ENCODE measurements at regions not wholly inside any gene's neighbourhood (a gene's known extent, or its start where the extent isn't known, plus 50 kb on each side); places are given as distances from the start of the nearest gene placed in this dataset.

DNA sequence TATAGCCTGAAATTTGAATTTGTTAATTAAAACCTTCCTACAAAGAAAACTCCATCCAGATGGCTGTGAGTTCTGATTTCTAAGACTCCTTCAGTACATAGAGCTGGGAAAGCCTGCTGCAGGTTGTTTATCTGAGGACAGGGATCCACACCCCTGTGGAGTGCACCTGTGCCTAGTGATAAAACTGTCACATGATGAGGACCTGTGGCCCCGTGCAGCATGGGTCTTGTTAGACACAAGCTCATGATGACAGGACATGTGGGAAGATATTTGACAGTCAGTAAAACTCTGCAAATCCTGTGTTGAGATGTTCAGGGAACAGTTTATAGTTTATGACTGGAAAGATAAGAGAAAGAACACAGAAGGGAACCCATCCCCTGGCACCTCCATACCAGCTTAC, 133.2 kb upstream of the TMEM18 start:
- ATAC-seq (replicated peaks): no peak
- H3K9me3 Mint-ChIP-seq: no peaks in the 10 kb centered on the region
- H3K4me3 Mint-ChIP-seq: no peak overlapping the region
- no peaks in the 10 kb centered on the region for H3K4me1 Mint-ChIP-seq
- no peak overlapping the region for H3K27ac Mint-ChIP-seq
- no peaks in the 10 kb centered on the region for H3K27me3 Mint-ChIP-seq
- H3K36me3 Mint-ChIP-seq (ENCODE audit: low read depth): no peaks in the 10 kb centered on the region

DNA sequence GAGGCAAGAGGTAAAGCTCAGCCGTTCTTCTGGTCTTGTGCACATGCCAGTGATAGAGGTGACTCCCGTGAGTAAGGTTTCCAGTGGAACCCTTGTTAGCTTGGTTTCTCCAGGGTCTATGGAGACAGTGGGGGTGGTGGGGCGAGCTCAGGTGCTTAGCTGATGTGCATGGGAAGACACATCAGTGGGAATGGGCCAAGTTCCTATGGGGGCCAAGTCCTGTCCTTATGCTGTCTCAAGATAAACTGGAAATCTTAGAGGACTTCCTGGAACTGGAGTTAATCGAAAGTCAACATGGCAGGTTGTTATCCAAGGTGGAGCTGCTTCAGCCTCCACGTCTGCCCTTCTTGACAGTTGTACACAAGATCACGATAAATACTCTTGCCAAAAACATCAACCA, 130.1 kb upstream of the TMEM18 start:
- Mint-ChIP-seq H3K36me3 (ENCODE audit: low read depth) (no peaks in the 10 kb centered on the region), H3K4me3 (no peak overlapping the region), H3K27ac (no peak overlapping the region), H3K9me3 (no peaks in the 10 kb centered on the region), H3K4me1 (no peaks in the 10 kb centered on the region), H3K27me3 (no peaks in the 10 kb centered on the region)
- no peak for ATAC-seq (replicated peaks)

DNA sequence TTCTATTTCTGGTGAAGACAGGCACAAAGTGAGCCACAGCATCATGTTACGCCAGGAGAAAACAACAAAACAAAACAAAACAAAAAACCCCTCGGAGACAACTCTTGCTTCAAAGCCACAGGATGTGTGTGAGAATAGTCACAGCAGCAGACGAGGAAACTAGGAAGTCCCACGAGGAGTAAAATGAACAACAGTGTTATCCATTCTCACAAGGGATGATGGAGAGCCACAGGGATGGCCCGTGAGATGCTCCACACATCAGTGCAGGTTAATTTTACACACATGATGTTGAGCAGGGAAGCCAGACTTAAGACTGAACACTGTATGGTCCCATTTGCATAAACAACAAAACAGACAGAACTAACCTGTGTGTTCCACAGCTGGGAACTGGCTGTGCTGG, 128.5 kb upstream of the TMEM18 start:
- Mint-ChIP-seq H3K4me3 (no peak overlapping the region), H3K36me3 (ENCODE audit: low read depth) (no peaks in the 10 kb centered on the region), H3K27ac (no peak overlapping the region), H3K27me3 (no peaks in the 10 kb centered on the region), H3K9me3 (no peaks in the 10 kb centered on the region), H3K4me1 (no peaks in the 10 kb centered on the region)
- no peak for ATAC-seq (replicated peaks)

DNA sequence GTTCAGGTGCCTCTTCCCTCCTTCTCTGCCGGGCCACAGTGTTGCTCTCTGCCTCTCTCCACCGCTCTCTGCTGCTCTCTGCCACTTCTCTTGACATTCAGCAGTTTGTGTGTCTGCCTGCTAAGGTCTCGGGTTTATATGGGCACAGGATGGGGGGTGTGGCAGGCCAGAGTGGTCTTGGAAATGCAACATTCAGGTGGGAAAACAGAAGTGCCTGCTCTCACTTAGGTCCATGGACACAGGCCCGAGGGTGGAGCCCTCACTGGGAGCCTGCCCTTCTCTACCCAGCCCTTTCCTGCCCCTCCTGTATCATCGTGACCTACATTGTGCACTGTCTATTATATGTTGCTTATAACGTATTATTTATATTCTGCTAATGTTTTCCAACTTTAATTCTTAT, 120.8 kb upstream of the TMEM18 start:
- Mint-ChIP-seq H3K9me3 (no peaks in the 10 kb centered on the region), H3K27me3 (no peaks in the 10 kb centered on the region), H3K4me3 (no peak overlapping the region), H3K4me1 (no peaks in the 10 kb centered on the region), H3K36me3 (ENCODE audit: low read depth) (no peaks in the 10 kb centered on the region), H3K27ac (no peak overlapping the region)
- no peak for ATAC-seq (replicated peaks)

DNA sequence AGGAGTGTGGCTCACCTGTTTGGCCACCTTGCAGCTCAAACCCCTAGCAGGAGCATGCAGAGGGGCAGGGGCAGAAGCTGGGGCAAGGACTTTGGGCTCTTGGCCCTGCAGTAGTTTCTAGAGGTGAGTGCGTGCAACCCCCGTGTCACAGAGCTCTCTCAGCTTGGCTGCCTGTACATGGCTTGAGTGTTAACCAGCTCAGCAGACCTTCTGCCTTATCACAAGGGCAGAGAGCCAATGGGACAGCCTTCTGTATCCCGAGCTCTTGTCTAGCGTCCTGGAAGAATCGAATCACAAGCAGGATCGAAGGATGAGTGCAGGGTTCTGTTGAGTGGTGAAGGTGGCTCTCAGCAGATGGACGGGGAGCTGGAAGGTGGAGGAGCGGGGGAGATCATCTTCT, 120.3 kb upstream of the TMEM18 start:
- Mint-ChIP-seq H3K4me3 (no peak overlapping the region), H3K4me1 (no peaks in the 10 kb centered on the region), H3K27ac (no peak overlapping the region), H3K27me3 (no peaks in the 10 kb centered on the region), H3K36me3 (ENCODE audit: low read depth) (no peaks in the 10 kb centered on the region), H3K9me3 (no peaks in the 10 kb centered on the region)
- ATAC-seq (replicated peaks): no peak

DNA sequence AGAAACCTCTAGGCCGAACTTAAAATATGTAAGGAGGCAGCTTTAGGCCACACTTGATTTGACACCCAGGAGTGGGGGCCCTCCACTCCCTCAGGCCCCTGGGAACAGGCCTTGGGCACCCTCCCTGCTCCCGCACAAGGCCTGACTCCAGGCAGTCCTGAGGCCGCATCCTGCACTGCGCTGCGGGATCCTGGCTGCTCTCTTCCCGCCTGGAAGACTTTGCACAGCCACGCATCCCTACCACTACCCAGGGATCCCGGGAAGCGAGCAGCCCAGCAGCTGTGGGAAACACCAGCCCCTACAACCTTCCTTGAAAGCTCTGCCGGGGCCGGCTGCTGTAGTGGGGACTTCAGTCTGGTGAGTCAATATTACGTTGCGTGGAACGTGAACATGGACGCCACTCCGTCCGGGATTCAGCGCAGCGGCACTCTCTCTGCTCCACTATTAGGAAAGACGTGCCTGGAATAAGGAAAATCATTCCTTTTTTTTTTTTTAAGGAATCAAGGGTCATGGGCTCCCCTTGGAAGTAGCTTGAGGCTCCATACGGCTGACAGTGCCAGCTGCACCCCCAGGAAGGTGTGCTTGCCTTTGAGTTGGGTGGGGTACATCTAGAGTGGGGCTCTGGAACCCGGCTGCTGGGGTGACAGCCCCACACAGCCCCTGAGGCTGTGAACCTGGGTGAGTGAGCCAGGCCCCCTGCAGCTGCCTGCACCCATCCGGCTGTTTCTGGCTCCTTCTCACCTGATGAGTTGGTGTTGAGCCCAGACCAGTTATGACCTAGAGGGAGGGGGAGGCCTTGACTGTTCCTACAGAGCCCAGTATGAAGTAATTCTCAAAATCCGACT, 119.2 kb upstream of the TMEM18 start:
- Mint-ChIP-seq H3K27me3 (no peaks in the 10 kb centered on the region), H3K9me3 (peaks cover 4% of the 10 kb centered on the region), H3K27ac (no peak overlapping the region)

DNA sequence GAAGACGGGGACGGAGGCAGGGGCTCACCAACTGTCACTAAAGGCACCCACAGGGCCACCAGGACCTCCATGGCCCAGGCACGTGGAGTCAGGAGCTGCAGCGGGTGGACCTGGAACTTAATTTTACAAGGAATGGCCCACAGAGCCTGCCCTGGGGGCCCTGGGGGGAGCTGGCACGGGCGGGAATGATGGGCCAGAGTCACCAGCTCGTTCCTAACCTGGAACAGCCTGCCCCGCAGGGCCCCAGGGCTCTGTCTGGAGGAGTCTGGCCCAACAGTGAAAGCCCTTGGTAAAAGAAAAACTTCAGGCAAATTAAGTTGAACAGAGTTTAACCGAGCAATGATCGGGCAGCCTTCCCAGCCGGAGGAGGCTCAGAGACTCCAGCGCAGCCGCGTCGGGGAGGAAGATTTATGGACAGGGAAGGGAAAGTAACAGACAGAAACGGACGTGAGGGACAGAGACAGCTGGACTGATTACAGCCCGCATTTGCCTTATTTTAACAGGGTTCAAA, 118.4 kb upstream of the TMEM18 start:
- no peak for ATAC-seq (replicated peaks)
- H3K27me3 Mint-ChIP-seq: no peaks in the 10 kb centered on the region
- H3K27ac Mint-ChIP-seq: no peak overlapping the region
- no peaks in the 10 kb centered on the region for H3K4me1 Mint-ChIP-seq
- H3K36me3 Mint-ChIP-seq (ENCODE audit: low read depth): no peaks in the 10 kb centered on the region
- H3K9me3 Mint-ChIP-seq: peaks cover 4% of the 10 kb centered on the region
- H3K4me3 Mint-ChIP-seq: no peak overlapping the region

More for the DNA sequence above, 119.2 kb upstream of the TMEM18 start:
- H3K4me3 Mint-ChIP-seq: no peak overlapping the region
- H3K4me1 Mint-ChIP-seq: no peaks in the 10 kb centered on the region
- ATAC-seq (replicated peaks): no peak
- no peaks in the 10 kb centered on the region for H3K36me3 Mint-ChIP-seq (ENCODE audit: low read depth)

DNA sequence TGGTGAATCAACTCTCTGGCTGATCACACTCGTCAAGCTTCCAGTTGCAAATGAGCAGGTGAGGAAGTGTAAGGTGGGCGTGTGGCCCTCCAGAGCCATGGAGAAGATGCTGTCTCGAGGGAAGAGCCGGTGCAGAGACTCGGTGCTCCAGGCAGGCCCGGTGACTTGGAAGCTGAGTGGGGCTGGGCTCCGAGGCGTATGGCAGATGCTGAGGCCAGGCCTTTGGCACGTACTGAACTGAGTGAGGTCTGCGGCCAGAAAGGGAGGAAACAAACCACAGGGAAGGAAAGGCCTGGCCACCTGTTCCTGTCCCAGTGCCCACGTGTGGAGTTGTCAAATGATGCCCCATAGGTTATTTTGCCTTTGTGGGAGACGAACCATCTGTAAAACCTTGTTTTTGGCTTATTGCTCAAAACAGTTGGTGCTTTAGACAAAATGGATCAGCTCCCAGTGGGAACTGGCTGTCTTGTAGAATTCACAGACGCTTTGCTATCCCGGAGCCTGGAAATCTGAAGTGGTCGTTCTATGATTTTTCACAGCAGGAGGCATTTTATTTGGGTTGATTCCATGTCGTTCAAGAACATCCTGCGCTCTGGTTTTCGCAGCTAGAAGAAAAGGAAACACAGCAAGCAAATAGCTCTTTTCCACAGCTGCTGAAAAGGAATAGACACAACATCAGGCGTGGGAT, 117.5 kb upstream of the TMEM18 start:
- H3K9me3 Mint-ChIP-seq: peaks cover 4% of the 10 kb centered on the region
- H3K27ac Mint-ChIP-seq: no peak overlapping the region
- no peaks in the 10 kb centered on the region for H3K4me1 Mint-ChIP-seq
- no peaks in the 10 kb centered on the region for H3K27me3 Mint-ChIP-seq
- ATAC-seq (replicated peaks): no peak
- H3K4me3 Mint-ChIP-seq: no peak overlapping the region
- no peaks in the 10 kb centered on the region for H3K36me3 Mint-ChIP-seq (ENCODE audit: low read depth)

DNA sequence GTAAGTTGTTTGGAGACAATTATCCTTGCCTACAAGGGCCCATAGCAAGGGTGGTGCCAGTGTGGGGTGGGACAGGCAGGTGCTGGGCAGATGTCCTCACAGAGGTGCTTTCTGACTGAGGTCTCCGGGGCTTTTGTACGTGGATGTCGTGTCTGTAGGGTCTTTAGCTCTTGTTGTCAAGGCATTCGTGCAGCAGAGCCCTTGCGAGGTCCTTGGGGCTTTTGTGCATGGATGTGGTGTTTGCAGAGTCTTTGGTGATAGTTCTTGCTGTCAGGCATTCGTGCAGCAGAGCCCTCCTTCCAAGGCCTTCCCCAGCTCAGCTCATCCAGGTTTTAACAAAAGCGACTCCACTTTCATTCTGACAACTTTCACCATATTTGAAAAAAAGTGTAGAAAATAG, 116.0 kb upstream of the TMEM18 start:
- H3K27ac Mint-ChIP-seq: no peak overlapping the region
- no peak for ATAC-seq (replicated peaks)
- no peaks in the 10 kb centered on the region for H3K36me3 Mint-ChIP-seq (ENCODE audit: low read depth)
- H3K4me1 Mint-ChIP-seq: peaks cover 3% of the 10 kb centered on the region
- no peaks in the 10 kb centered on the region for H3K27me3 Mint-ChIP-seq
- H3K4me3 Mint-ChIP-seq: no peak overlapping the region
- H3K9me3 Mint-ChIP-seq: peaks cover 7% of the 10 kb centered on the region

DNA sequence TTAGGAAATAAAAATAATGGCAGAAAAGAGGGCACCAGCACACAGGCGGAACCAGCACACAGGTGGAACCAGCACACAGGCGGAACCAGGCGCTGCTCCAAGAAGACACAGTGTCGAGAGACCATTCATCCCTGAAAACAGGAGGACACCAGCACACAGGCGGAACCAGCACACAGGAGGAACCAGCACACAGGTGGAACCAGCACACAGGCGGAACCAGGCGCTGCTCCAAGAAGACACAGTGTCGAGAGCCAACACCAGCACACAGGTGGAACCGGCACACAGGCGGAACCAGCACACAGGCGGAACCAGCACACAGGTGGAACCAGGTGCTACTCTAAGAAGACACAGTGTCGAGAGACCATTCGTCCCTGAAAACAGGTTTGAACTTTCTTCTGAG, 115.5 kb upstream of the TMEM18 start:
- no peaks in the 10 kb centered on the region for H3K36me3 Mint-ChIP-seq (ENCODE audit: low read depth)
- H3K27me3 Mint-ChIP-seq: no peaks in the 10 kb centered on the region
- H3K27ac Mint-ChIP-seq: no peak overlapping the region
- H3K4me3 Mint-ChIP-seq: no peak overlapping the region
- ATAC-seq (replicated peaks): no peak
- peaks cover 3% of the 10 kb centered on the region for H3K4me1 Mint-ChIP-seq
- peaks cover 7% of the 10 kb centered on the region for H3K9me3 Mint-ChIP-seq

DNA sequence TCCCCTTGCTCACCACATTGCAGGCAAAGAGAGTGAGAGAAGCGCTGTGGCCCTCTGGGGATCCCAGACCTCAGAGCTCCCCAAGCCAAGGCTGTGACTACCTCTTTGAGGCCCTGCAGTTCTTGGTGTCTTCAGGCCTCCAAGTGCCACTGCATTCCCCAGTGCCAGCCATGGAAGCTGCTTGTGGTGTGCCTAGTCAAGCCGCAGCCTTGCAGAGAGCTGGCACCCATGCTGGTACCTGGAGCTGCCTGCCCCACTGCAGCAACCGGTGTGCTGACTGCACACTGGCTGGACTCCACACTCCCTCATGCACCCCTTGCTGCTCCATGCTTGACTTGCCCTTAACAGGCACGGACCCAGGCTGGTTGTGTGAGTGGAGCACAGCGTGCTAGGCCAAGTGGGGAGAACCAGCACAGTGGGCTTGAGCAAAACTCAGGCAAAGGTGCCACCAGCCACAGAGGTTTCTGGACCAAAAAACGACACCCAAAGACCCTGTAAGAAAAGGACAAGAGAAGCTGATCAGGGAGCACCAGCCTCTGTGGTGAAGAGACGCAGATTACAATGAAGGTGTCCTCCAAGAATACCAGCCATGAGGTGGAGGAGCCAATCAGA, 113.5 kb upstream of the TMEM18 start:
- no peak for ATAC-seq (replicated peaks)
- Mint-ChIP-seq H3K36me3 (ENCODE audit: low read depth) (no peaks in the 10 kb centered on the region), H3K4me1 (peaks cover 3% of the 10 kb centered on the region), H3K27ac (no peak overlapping the region), H3K9me3 (peaks cover 7% of the 10 kb centered on the region), H3K27me3 (no peaks in the 10 kb centered on the region), H3K4me3 (no peak overlapping the region)

DNA sequence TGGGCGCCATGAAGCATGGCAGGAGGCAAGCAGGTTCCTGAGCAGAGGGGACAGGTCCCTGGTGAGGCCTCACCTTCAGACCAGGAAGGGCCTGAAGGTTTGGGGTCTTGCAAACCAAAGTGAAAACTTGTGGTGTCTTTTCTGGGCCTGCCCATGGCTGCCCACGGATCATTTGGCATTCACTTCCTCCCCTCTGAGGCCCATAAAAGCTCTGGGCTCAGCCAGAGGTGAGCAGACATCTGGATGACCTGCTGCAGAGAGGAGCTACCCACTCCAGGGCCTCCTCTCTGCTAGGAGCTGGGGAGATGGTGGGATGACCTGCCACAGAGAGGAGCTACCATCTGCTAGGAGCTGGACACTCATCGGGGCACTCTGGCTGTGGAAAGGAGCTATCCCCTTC, 112.9 kb upstream of the TMEM18 start:
- Mint-ChIP-seq H3K27ac (no peak overlapping the region), H3K36me3 (ENCODE audit: low read depth) (no peaks in the 10 kb centered on the region), H3K9me3 (peaks cover 7% of the 10 kb centered on the region), H3K27me3 (no peaks in the 10 kb centered on the region), H3K4me3 (no peak overlapping the region), H3K4me1 (peaks cover 3% of the 10 kb centered on the region)
- no peak for ATAC-seq (replicated peaks)

DNA sequence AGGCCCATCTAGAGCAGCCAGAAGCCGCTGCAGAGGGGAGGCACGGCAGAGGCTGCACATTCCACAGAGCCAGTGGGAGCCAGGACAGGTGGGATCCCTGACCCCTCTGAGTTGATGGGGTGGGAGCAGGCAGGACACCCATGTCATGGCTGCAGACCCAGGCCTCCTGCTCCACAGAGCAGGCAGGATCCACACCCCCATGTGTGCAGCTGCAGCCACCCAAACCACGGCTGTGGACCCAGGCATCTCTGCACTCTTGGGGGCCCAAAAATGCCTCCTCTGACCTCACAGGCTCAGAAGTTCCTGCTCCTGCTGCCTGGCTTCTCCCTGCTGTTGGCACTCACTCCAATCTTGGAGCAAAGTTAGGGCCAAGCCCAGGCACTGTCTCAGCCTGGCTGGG, 112.3 kb upstream of the TMEM18 start:
- Mint-ChIP-seq H3K27me3 (no peaks in the 10 kb centered on the region), H3K27ac (no peak overlapping the region), H3K4me3 (no peak overlapping the region), H3K9me3 (peaks cover 7% of the 10 kb centered on the region), H3K4me1 (peaks cover 3% of the 10 kb centered on the region), H3K36me3 (ENCODE audit: low read depth) (no peaks in the 10 kb centered on the region)
- ATAC-seq (replicated peaks): no peak

DNA sequence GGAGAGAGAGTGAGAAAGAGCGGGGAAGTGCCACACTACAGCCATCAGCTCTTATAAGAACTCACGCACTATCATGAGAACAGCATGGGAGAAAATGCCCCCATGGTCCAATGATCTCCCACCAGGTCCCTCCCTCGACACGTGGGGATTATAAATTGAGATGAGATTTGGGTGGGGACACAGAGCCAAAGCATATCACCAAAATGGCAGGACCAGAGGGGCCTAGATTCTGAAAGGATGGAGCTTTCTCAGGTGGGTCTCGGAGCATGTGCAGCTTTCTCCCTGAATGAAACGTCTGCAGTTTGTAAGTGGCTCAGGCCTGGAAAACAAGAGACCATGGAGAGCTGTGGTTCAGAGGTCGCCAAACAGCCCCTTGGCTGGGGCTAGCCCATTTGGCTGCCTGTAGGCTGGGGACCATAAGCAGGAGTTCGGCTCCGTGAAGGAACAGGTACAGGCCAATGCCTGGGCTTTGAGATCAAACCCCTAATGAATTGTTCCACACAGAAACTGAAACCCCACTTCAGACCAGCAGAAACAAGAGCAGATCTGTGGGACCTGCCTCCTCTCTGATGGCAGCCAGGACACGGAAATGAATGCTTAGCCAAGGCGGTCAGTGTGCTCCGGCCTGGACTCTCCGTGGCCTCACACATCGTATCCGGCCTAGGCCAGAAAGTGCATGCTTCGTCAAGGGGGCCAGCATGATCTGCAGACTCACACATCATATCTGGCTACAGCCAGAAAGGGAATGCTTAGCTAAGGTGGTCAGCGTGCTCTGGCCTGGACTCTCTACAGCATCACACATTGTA, 111.2 kb upstream of the TMEM18 start:
- H3K36me3 Mint-ChIP-seq (ENCODE audit: low read depth): no peaks in the 10 kb centered on the region
- no peak overlapping the region for H3K4me3 Mint-ChIP-seq
- H3K9me3 Mint-ChIP-seq: peaks cover 7% of the 10 kb centered on the region
- H3K27me3 Mint-ChIP-seq: no peaks in the 10 kb centered on the region
- no peak overlapping the region for H3K27ac Mint-ChIP-seq
- peaks cover 3% of the 10 kb centered on the region for H3K4me1 Mint-ChIP-seq
- no peak for ATAC-seq (replicated peaks)

All from activated T-helper 17 cell treated with anti-CD3 and anti-CD28 coated beads, Interleukin-2, amount 50 U/mL, for 72 hours (primary cell).